GM23338 (cell line): ENCODE measurements at regions not wholly inside any gene's neighbourhood (a gene's known extent, or its start where the extent isn't known, plus 50 kb on each side); places are given as distances from the start of the nearest gene placed in this dataset.

Source experiments
- ATAC-seq: fragments of 200-7000 bp; cut with Tn5 transposase; 3 replicates; pipeline ENCODE4 v1.9.1; 2020
- DNase-seq: peaks from one replicate; pipeline ENCODE4 v3.0.0-alpha.2; 2015; ENCODE audit warnings: low spot score
- H2AFZ ChIP-seq: fragments of 200-600 bp; sonication (generic); 2 replicates; pipeline ENCODE4 v1.8.0; 2016; ENCODE audit warnings: antibody characterized with exemption, mild to moderate bottlenecking, moderate library complexity
- H3F3A ChIP-seq: fragments of 200-600 bp; sonication (generic); replicated peaks from 2 replicates; pipeline ENCODE4 v1.8.0; 2017; ENCODE audit warnings: antibody characterized with exemption, mixed run types, low read depth
- H3K27ac ChIP-seq: fragments of 200-600 bp; sonication (generic); 2 replicates; pipeline ENCODE4 v1.6.1; 2016; ENCODE audit warnings: low read depth
- H3K27me3 ChIP-seq: fragments of 200-600 bp; sonication (generic); 2 replicates; pipeline ENCODE4 v1.8.0; 2016; ENCODE audit warnings: mild to moderate bottlenecking, mixed run types, moderate library complexity; ENCODE audit not compliant: insufficient read depth
- H3K36me3 ChIP-seq: fragments of 200-600 bp; sonication (generic); 2 replicates; pipeline ENCODE4 v1.8.0; 2016; ENCODE audit warnings: mild to moderate bottlenecking; ENCODE audit not compliant: insufficient read depth
- H3K4me1 ChIP-seq: fragments of 200-600 bp; sonication (generic); 2 replicates; pipeline ENCODE4 v1.8.0; 2016; ENCODE audit warnings: mild to moderate bottlenecking, moderate library complexity; ENCODE audit not compliant: insufficient read depth
- H3K4me2 ChIP-seq: fragments of 200-600 bp; sonication (generic); 2 replicates; pipeline ENCODE4 v1.7.1; 2017; ENCODE audit warnings: mixed run types
- H3K4me3 ChIP-seq: fragments of 200-600 bp; sonication (generic); 2 replicates; pipeline ENCODE4 v1.6.1; 2016; ENCODE audit warnings: mixed run types
- H3K79me2 ChIP-seq: fragments of 200-600 bp; sonication (generic); replicated peaks from 2 replicates; pipeline ENCODE4 v1.8.0; 2017; ENCODE audit warnings: mild to moderate bottlenecking; ENCODE audit not compliant: insufficient read depth
- H3K9me2 ChIP-seq: fragments of 200-600 bp; sonication (generic); 2 replicates; pipeline ENCODE4 v1.8.0; 2017; ENCODE audit not compliant: insufficient read depth
- H4K20me1 ChIP-seq: fragments of 200-600 bp; sonication (generic); replicated peaks from 2 replicates; pipeline ENCODE4 v1.8.0; 2017; ENCODE audit warnings: mild to moderate bottlenecking; ENCODE audit not compliant: insufficient read depth
- H3K27ac Mint-ChIP-seq: 2 replicates; pipeline ENCODE4 v1.8.0; 2020; ENCODE audit warnings: inconsistent platforms, mild to moderate bottlenecking, moderate library complexity, mixed read lengths
- H3K27me3 Mint-ChIP-seq: 3 replicates; pipeline ENCODE4 v1.8.0; 2022; ENCODE audit warnings: low read depth, mild to moderate bottlenecking, moderate library complexity, mixed read lengths, inconsistent platforms; ENCODE audit not compliant: insufficient read depth, poor library complexity
- H3K36me3 Mint-ChIP-seq: 3 replicates; pipeline ENCODE4 v1.8.0; 2021; ENCODE audit warnings: low read depth, mild to moderate bottlenecking, inconsistent platforms, moderate library complexity, mixed read lengths
- H3K4me1 Mint-ChIP-seq: 3 replicates; pipeline ENCODE4 v1.8.0; 2020; ENCODE audit warnings: mild to moderate bottlenecking, inconsistent platforms, mixed read lengths
- H3K4me3 Mint-ChIP-seq: 3 replicates; pipeline ENCODE4 v1.8.0; 2021; ENCODE audit warnings: moderate library complexity, mild to moderate bottlenecking, inconsistent platforms, mixed read lengths
- H3K9me3 Mint-ChIP-seq: 3 replicates; pipeline ENCODE4 v1.8.0; 2020; ENCODE audit warnings: moderate library complexity, mild to moderate bottlenecking, inconsistent platforms, mixed read lengths
- CREB1 ChIP-seq: fragments of 250-450 bp; sonication (Bioruptor Pico); IDR thresholded peaks from 2 replicates; pipeline ENCODE4 v1.5.0; 2020; ENCODE audit warnings: low read depth, mild to moderate bottlenecking, moderate library complexity
- CTCF ChIP-seq, 2 experiments: fragments of 200-600 bp in 1 of 2; sonication (generic) in 1 of 2; conservative IDR thresholded peaks; 2 replicates each; pipeline versions ENCODE4 v1.5.1 to v1.6.1; 2016 to 2017; ENCODE audit warnings: antibody characterized with exemption in 2 of 2, low read depth in 2 of 2, mild to moderate bottlenecking in 2 of 2, moderate library complexity in 1 of 2
- ETS1 ChIP-seq: IDR thresholded peaks from 2 replicates; pipeline ENCODE4 v1.6.1; 2016; ENCODE audit warnings: antibody characterized with exemption
- EZH2 ChIP-seq: fragments of 200-600 bp; sonication (generic); IDR thresholded peaks from one replicate; pipeline ENCODE4 v1.8.0; 2017; ENCODE audit warnings: antibody characterized with exemption, mild to moderate bottlenecking, low read depth; ENCODE audit not compliant: unreplicated experiment
- EZH2phosphoT487 ChIP-seq: fragments of 200-600 bp; sonication (generic); IDR thresholded peaks from one replicate; pipeline ENCODE4 v1.8.1; 2018; ENCODE audit warnings: antibody characterized with exemption; ENCODE audit not compliant: unreplicated experiment
- JUNB ChIP-seq: IDR thresholded peaks from one replicate; pipeline ENCODE4 v1.6.1; 2016; ENCODE audit warnings: antibody characterized with exemption; ENCODE audit not compliant: unreplicated experiment
- NANOG ChIP-seq: IDR thresholded peaks from 2 replicates; pipeline ENCODE4 v1.6.1; 2016; ENCODE audit warnings: antibody characterized with exemption, borderline replicate concordance
- POLR2AphosphoS5 ChIP-seq: IDR thresholded peaks from 2 replicates; pipeline ENCODE4 v1.6.1; 2016; ENCODE audit warnings: antibody characterized with exemption, low read depth
- REST ChIP-seq: IDR thresholded peaks from one replicate; pipeline ENCODE4 v1.6.1; 2018; ENCODE audit warnings: antibody characterized with exemption; ENCODE audit not compliant: unreplicated experiment
- STAT1 ChIP-seq: IDR thresholded peaks from one replicate; pipeline ENCODE4 v1.6.1; 2016; ENCODE audit warnings: antibody characterized with exemption; ENCODE audit not compliant: unreplicated experiment
- ZNF114 ChIP-seq: fragments of 250-450 bp; sonication (Bioruptor Pico); IDR thresholded peaks from 2 replicates; pipeline ENCODE4 v1.5.0; 2020; ENCODE audit warnings: mild to moderate bottlenecking, moderate library complexity
- ZNF331 ChIP-seq: fragments of 250-450 bp; sonication (Bioruptor Pico); IDR thresholded peaks from 2 replicates; pipeline ENCODE4 v1.5.0; 2020; ENCODE audit warnings: low read depth, mild to moderate bottlenecking, moderate library complexity
- ZNF462 ChIP-seq: fragments of 250-450 bp; sonication (Bioruptor Pico); IDR thresholded peaks from 2 replicates; pipeline ENCODE4 v1.5.0; 2020; ENCODE audit warnings: mild to moderate bottlenecking, moderate library complexity

GRCh38 chr2:215851082-215851481 lies 162.3 kb downstream of the MREG start:
- Histone ChIP-seq H3K27ac (no peak overlapping the region), H2AFZ (no peak overlapping the region), H3K36me3 (no peaks in the 10 kb centered on the region), H3K79me2 (no peaks in the 10 kb centered on the region), H3K4me2 (no peak overlapping the region), H3K9me2 (0 out of 2 replicates have a peak, but pooled peaks cover 4% of the 10 kb centered on the region), H3F3A (no peaks in the 10 kb centered on the region), H3K4me1 (peaks cover 11% of the 10 kb centered on the region; the same call in 1 of the 2 replicates), H3K27me3 (no peaks in the 10 kb centered on the region), H4K20me1 (no peaks in the 10 kb centered on the region), H3K4me3 (no peak overlapping the region)
- Mint-ChIP-seq H3K9me3 (peaks cover 24% of the 10 kb centered on the region), H3K27ac (no peak overlapping the region), H3K27me3 (peaks cover 4% of the 10 kb centered on the region), H3K36me3 (peaks cover 15% of the 10 kb centered on the region), H3K4me3 (no peak overlapping the region), H3K4me1 (peaks cover 5% of the 10 kb centered on the region; the same call in 2 of the 3 replicates)
- no peak for DNase-seq
- no peak for ATAC-seq
- TF ChIP-seq NANOG: no peak
- TF ChIP-seq EZH2phosphoT487: no peak
- no peak for TF ChIP-seq ETS1
- TF ChIP-seq REST: no peak
- TF ChIP-seq CTCF (conservative IDR thresholded peaks at IDR 0.05; ENCODE audit: low read depth in 2 of 2): no peak
- no peak for TF ChIP-seq EZH2
- no peak for TF ChIP-seq JUNB
- no peak for TF ChIP-seq ZNF462 (CRISPR knock-in tag)
- no peak for TF ChIP-seq CREB1
- no peak for TF ChIP-seq ZNF331 (CRISPR knock-in tag)
- TF ChIP-seq STAT1: no peak
- TF ChIP-seq POLR2AphosphoS5: no peak
- no peak for TF ChIP-seq ZNF114 (CRISPR knock-in tag)
